Ovary (tissue), 3 donors: ENCODE measurements at regions not wholly inside any gene's neighbourhood (a gene's known extent, or its start where the extent isn't known, plus 50 kb on each side); places are given as distances from the start of the nearest gene placed in this dataset.

Source experiments
- CTCF ChIP-seq, 3 donors: fragments of 450-650 bp in 2 of 3; fragments of 200-600 bp in 1 of 3; IDR thresholded peaks; one replicate each; pipeline versions ENCODE4 v1.5.1 to v1.8.0; 2016 to 2022; ENCODE audit warnings: antibody characterized with exemption in 3 of 3, mild to moderate bottlenecking in 1 of 3
- EP300 ChIP-seq: sonication (generic); formaldehyde crosslinking; IDR thresholded peaks from one replicate; pipeline ENCODE4 v1.6.1; 2017; ENCODE audit warnings: antibody characterized with exemption
- POLR2A ChIP-seq: fragments of 450-650 bp; IDR thresholded peaks from one replicate; pipeline ENCODE4 v1.6.1; 2017; ENCODE audit warnings: antibody characterized with exemption, mild to moderate bottlenecking, moderate library complexity
- donor health status: DM: no; HTN: no; CAD: no.

- TF ChIP-seq CTCF (IDR thresholded peaks at IDR 0.05) = no peak
- TF ChIP-seq EP300 = no peak
- TF ChIP-seq POLR2A = no peak
These were observed 148.0 kb upstream of the F9 start for GRCh38 chrX:139382529-139382928.
